ENCODE measurements at regions not wholly inside any gene's neighbourhood (a gene's known extent, or its start where the extent isn't known, plus 50 kb on each side); places are given as distances from the start of the nearest gene placed in this dataset.

- Histone ChIP-seq H3K27ac (ENCODE audit: low read depth, low read length) (no peak overlapping the region), H3K4me3 (ENCODE audit: low read depth, low read length) (no peak overlapping the region), H3K27me3 (ENCODE audit: control insufficient read depth, insufficient read depth, low read length) (no peaks in the 10 kb centered on the region), H3K9me3 (ENCODE audit: control insufficient read depth, insufficient read depth, low read length) (peaks cover 27% of the 10 kb centered on the region)
- no peak for TF ChIP-seq CTCF (IDR thresholded peaks at IDR 0.05; ENCODE audit: low read depth, low read length)
- ChIA-PET CTCF (no interaction called here), POLR2A (no interaction called here)
- no peak for DNase-seq (ENCODE audit: low read depth, low spot score)
These were observed 325.1 kb upstream of the RAB6C start for GRCh38 chr2:129654331-129654730.

GRCh38 chr2:129656081-129656598 lies 323.3 kb upstream of the RAB6C start:
- no peaks in the 10 kb centered on the region for H3K27me3 ChIP-seq (ENCODE audit: control insufficient read depth, insufficient read depth, low read length)
- no peak for DNase-seq (ENCODE audit: low read depth, low spot score)
- CTCF ChIA-PET, result no interaction called here
- H3K9me3 ChIP-seq (ENCODE audit: control insufficient read depth, insufficient read depth, low read length), result peaks cover 23% of the 10 kb centered on the region
- no peak overlapping the region for H3K27ac ChIP-seq (ENCODE audit: low read depth, low read length)
- POLR2A ChIA-PET, result no interaction called here
- H3K4me3 ChIP-seq (ENCODE audit: low read depth, low read length), result no peak overlapping the region
- TF ChIP-seq CTCF (IDR thresholded peaks at IDR 0.05; ENCODE audit: low read depth, low read length), result no peak

DNA sequence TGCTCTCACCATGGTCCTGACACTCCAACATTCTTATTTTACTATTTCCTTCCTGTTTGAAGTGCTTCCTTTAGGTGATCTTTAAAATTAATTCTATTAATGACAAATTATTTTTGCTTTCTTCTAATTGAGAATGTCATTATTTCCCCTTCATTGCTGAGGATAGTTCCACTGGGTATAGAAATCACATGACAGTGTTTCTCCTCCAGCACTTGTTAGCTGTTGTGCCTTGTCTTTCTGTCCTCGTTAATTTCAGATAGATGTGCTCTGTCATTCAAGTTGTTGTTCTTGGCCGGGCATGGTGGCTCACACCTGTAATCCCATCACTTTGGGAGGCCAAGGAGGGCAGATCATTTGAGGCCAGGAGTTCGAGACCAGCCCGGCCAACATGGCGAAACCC lies 321.0 kb upstream of the RAB6C start:
- TF ChIP-seq CTCF (IDR thresholded peaks at IDR 0.05; ENCODE audit: low read depth, low read length), result no peak
- H3K4me3 ChIP-seq (ENCODE audit: low read depth, low read length), result no peak overlapping the region
- no peaks in the 10 kb centered on the region for H3K27me3 ChIP-seq (ENCODE audit: control insufficient read depth, insufficient read depth, low read length)
- DNase-seq (ENCODE audit: low read depth, low spot score), result no peak
- ChIA-PET CTCF (no interaction called here), POLR2A (no interaction called here)
- H3K27ac ChIP-seq (ENCODE audit: low read depth, low read length), result no peak overlapping the region
- H3K9me3 ChIP-seq (ENCODE audit: control insufficient read depth, insufficient read depth, low read length), result peaks cover 19% of the 10 kb centered on the region

GRCh38 chr2:129661935-129662334 lies 317.5 kb upstream of the RAB6C start:
- ChIA-PET CTCF (no interaction called here), POLR2A (no interaction called here)
- H3K27ac ChIP-seq (ENCODE audit: low read depth, low read length), result no peak overlapping the region
- H3K9me3 ChIP-seq (ENCODE audit: control insufficient read depth, insufficient read depth, low read length), result peaks cover 6% of the 10 kb centered on the region; the same call in 1 of the 2 replicates
- H3K27me3 ChIP-seq (ENCODE audit: control insufficient read depth, insufficient read depth, low read length), result no peaks in the 10 kb centered on the region
- no peak for DNase-seq (ENCODE audit: low read depth, low spot score)
- TF ChIP-seq CTCF (IDR thresholded peaks at IDR 0.05; ENCODE audit: low read depth, low read length), result no peak
- H3K4me3 ChIP-seq (ENCODE audit: low read depth, low read length), result no peak overlapping the region

- no peak for DNase-seq (ENCODE audit: low read depth, low spot score)
- POLR2A ChIA-PET, result no interaction called here
- Histone ChIP-seq H3K27ac (ENCODE audit: low read depth, low read length) (no peak overlapping the region), H3K9me3 (ENCODE audit: control insufficient read depth, insufficient read depth, low read length) (peaks cover 17% of the 10 kb centered on the region), H3K27me3 (ENCODE audit: control insufficient read depth, insufficient read depth, low read length) (no peaks in the 10 kb centered on the region), H3K4me3 (ENCODE audit: low read depth, low read length) (no peak overlapping the region)
- CTCF ChIA-PET, result no interaction called here
- no peak for TF ChIP-seq CTCF (IDR thresholded peaks at IDR 0.05; ENCODE audit: low read depth, low read length)
These were observed 311.9 kb upstream of the RAB6C start for GRCh38 chr2:129667577-129667976.

Measured in AG04450 (cell line).